GM21528 (cell line): ENCODE measurements at regions not wholly inside any gene's neighbourhood (a gene's known extent, or its start where the extent isn't known, plus 50 kb on each side); places are given as distances from the start of the nearest gene placed in this dataset.
"Not testable (repeated sequence)": the region's sequence is repeated elsewhere in the genome, so short reads cannot be mapped to it uniquely, and the experiment has no call there.

Source experiments
- ATAC-seq: cut with Tn5 transposase; IDR thresholded peaks from one replicate; pipeline ENCODE4 v1.9.1; 2021; ENCODE audit warnings: mild to moderate bottlenecking, moderate library complexity; ENCODE audit not compliant: unreplicated experiment, low FRiP score

DNA sequence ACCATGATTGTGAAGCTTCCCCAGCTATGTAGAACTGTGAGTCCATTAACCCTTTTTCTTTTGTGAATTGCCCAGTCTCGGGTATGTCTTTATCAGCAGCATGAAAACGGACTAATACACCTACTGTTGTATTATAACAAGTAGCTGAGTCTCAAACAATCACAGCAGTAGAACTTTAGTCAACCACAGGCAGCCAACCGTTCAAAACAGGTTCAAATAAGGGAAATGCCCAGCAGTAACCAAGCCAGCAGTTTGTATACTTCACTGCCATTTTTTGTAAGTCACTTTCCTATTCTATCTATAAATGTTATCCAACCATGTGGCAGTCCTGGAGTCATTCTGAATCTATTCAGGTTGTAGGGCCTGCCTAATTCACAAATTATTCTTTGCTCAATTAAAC lies 1560.6 kb upstream of the SLC39A10 start:
- no peak for ATAC-seq

GRCh38 chr2:194095359-194095758 lies 1561.7 kb upstream of the SLC39A10 start:
- ATAC-seq = no peak

DNA sequence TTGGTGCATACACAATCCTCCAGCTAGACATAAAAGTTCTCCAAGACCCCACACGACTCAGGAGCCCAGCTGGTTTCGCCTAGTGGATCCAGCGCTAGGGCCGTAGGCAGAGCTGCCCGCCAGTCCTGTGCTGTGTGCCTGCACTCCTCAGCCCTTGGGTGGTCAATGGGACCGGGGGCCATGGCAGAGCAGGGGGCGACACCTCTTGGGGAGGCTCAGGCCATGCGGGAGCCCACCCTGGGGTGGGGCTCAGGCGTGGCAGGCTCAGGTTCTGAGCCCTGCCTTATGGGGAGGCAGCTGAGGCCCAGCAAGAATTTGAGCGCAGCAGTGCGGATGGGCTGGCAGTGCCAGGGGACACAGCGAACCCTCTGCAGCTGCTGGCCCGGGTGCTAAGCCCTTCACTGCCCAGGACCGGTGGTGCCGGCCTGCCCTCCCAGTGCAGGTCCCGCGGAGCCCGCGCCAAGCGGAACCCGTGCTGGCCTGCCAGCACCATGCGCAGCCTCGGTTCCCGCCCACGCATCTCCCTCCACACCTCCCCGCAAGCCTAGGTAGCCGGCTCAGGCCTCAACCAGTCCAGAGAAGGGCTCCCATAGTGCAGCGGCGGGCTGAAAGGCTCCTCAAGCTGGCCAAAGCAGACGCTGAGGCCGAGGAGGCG lies 1566.6 kb upstream of the SLC39A10 start:
- ATAC-seq = no peak

- ATAC-seq = peak; percentile 58
Observed at GRCh38 chr2:194087089-194087958, 1569.7 kb upstream of the SLC39A10 start.

DNA sequence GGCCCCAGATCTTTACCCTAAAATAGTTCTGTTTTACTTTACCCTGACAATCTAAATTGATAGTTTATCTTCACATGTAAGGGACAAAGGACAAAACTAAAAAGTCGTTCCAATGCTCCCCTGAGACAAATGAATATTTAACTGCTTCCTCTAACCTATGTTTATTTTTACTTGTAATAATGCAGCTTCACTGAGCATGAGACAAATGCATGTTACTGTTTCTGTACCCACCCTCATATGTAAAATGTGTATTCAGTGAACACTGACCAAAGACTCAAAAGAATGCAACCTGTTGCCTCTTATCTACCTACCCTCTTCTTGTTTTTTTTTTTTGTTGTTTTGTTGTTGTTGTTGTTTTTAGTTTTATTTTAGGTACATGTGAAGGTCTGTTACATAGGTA lies 1570.9 kb upstream of the SLC39A10 start:
- no peak for ATAC-seq

GRCh38 chr2:194079989-194080388 lies 1577.0 kb upstream of the SLC39A10 start:
- no peak for ATAC-seq

GRCh38 chr2:194077366-194077765 lies 1579.7 kb upstream of the SLC39A10 start:
- no peak for ATAC-seq

GRCh38 chr2:194062401-194062800 lies 1594.6 kb upstream of the SLC39A10 start:
- no peak for ATAC-seq

DNA sequence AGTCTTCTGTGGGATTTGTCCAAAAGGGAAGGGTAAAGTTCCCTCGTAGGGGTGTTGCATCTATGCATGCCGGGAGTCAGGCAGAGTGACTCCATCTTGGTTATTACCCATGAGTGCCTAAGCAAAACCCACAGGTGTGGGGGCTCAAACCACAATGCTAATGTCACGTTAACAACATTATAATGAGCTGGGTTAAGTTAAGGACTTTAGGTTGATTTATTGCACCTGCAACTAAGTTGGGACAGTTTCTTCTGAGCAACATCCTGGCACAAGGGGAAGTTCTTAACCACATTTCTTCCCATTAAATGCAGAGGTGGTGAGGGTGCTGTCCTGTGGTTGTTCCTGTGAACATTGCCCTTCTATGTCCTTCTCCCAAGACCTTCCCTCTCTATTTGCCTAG lies 1596.8 kb upstream of the SLC39A10 start:
- no peak for ATAC-seq

- no peak for ATAC-seq
Observed at GRCh38 chr2:194054313-194054712, 1602.7 kb upstream of the SLC39A10 start.

GRCh38 chr2:194044321-194044720 lies 1612.7 kb upstream of the SLC39A10 start:
- ATAC-seq = no peak

DNA sequence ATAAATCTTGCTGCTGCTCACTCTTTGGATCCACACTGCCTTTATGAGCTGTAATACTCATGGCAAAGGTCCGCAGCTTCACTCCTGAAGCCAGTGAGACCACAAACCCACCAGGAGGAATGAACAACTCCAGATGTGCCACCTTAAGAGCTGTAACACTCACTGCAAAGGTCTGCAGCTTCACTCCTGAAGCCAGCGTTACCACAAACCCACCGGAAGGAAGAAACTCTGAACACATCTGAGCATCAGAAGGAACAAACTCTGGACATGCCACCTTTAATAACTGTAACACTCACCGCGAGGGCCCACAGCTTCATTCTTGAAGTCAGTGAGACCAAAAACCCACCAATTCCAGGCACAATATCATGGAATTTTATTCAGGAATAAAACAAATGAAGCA lies 1635.9 kb upstream of the SLC39A10 start:
- not testable (repeated sequence) for ATAC-seq

DNA sequence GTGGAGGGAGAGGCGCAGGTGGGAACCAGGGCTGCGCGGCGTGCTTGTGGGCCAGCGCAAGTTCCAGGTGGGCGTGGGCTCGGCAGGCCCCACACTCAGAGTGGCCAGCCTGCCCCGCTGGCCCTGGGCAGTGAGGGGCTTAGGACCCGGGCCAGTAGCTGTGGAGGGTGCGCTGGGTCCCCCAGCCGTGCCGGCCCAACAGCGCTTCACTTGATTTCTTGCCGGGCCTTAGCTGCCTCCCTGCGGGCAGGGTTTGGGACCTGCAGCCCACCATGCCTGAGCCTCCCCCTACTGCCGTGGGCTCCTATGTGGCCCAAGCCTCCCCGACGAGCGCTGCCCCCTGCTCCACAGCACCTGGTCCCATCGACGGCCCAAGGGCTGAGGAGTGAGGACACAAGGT lies 1636.9 kb upstream of the SLC39A10 start:
- no peak for ATAC-seq

GRCh38 chr2:194015751-194016150 lies 1641.3 kb upstream of the SLC39A10 start:
- no peak for ATAC-seq

DNA sequence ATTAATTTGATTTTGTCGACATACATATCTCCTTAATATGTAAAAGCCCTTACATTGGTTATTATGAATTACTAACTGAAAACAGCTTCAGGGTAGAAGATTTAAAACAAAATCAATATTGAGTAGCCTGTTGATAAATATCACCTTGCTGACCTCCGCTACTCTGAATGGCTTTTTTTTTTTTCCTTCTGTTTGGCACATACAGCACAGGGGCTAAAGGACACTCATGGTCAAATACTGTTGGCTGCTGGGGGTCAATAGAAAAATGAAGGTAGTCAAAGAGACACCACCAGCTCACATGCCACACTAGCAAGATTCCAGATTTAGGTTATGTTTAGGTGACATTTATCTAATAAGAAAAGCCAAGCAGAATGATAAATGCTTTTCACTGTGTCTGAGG lies 1642.4 kb upstream of the SLC39A10 start:
- ATAC-seq = no peak

DNA sequence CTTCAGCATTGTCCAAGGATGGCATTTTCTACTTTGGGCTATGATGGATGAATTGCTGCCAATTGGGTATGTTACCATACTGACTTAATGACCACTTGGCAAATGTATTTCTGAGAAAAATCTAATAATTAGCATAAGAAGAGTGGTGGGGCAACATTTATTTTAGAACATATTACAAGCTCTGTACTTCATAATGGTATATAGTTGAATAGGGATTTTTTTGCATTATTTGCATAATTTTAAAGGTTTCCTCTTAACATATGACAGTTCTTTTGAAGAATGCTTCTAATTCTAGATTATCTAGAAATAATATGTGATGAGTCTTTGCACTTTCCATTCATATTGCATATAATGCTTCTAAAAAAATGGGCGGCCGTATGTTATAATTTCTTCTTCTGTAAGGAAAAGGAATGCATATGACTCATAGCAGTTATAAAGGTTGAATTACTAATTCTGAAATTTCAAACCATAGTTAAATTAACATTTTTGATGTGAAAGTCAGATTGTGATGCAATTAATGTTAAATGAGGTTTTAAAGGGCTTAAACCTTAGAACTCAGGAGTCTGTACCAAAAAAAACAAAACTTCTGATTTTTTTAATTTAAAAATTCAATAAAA lies 1652.3 kb upstream of the SLC39A10 start:
- no peak for ATAC-seq

GRCh38 chr2:194003911-194004310 lies 1653.1 kb upstream of the SLC39A10 start:
- no peak for ATAC-seq

GRCh38 chr2:194002699-194003368 lies 1654.2 kb upstream of the SLC39A10 start:
- no peak for ATAC-seq

GRCh38 chr2:193990868-193991267 lies 1666.2 kb upstream of the SLC39A10 start:
- no peak for ATAC-seq

DNA sequence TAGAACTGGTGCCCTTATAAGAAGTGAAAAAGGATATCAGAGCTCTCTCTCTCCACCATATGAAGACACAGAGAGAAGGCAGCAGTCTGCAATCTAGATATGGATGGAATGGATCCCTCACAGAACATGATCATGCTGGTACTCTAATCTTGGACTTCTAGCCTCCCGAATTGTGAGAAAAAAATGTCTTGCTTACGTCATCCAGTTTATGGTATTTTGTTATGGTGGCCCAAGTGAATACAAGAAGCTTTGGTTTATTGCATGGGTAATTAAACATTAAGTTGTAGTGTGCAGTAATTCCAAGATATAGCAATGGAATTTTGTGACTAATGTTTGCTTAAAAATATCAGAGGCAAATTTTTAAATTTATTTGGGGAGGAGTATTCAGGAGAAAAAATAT lies 1667.4 kb upstream of the SLC39A10 start:
- no peak for ATAC-seq

- ATAC-seq = no peak
Observed at GRCh38 chr2:193988784-193989183, 1668.2 kb upstream of the SLC39A10 start.
